Cardiac muscle cell (in vitro differentiated cells and primary cell): ENCODE measurements at regions not wholly inside any gene's neighbourhood (a gene's known extent, or its start where the extent isn't known, plus 50 kb on each side); places are given as distances from the start of the nearest gene placed in this dataset.

Source experiments
- DNase-seq, 2 donors: peaks; one replicate each; pipeline versions ENCODE4 v3.0.0 to v3.0.0-alpha.2; 2010 to 2017; ENCODE audit warnings: low read depth in 1 of 2, low spot score in 1 of 2
- H3K27ac ChIP-seq: fragments of 200-600 bp; sonication (generic); 2 replicates; pipeline ENCODE4 v1.5.1; 2016
- H3K27me3 ChIP-seq: fragments of 200-600 bp; sonication (generic); 2 replicates; pipeline ENCODE4 v1.6.0; 2016; ENCODE audit warnings: control low read depth
- H3K36me3 ChIP-seq: fragments of 200-600 bp; sonication (generic); 2 replicates; pipeline ENCODE4 v1.5.1; 2016; ENCODE audit warnings: control low read depth
- H3K4me1 ChIP-seq: fragments of 200-600 bp; sonication (generic); 2 replicates; pipeline ENCODE4 v1.8.1; 2017; ENCODE audit warnings: low read depth, mild to moderate bottlenecking, mixed run types
- H3K4me3 ChIP-seq: fragments of 200-600 bp; sonication (generic); 2 replicates; pipeline ENCODE4 v1.5.1; 2016; ENCODE audit warnings: mild to moderate bottlenecking
- H3K9me3 ChIP-seq: fragments of 200-600 bp; sonication (generic); 2 replicates; pipeline ENCODE4 v1.5.1; 2017; ENCODE audit warnings: low read depth, mild to moderate bottlenecking, control low read depth
- CTCF ChIP-seq: IDR thresholded peaks from 2 replicates; pipeline ENCODE4 v1.5.1; 2012; ENCODE audit warnings: low read depth, mild to moderate bottlenecking, low read length

DNA sequence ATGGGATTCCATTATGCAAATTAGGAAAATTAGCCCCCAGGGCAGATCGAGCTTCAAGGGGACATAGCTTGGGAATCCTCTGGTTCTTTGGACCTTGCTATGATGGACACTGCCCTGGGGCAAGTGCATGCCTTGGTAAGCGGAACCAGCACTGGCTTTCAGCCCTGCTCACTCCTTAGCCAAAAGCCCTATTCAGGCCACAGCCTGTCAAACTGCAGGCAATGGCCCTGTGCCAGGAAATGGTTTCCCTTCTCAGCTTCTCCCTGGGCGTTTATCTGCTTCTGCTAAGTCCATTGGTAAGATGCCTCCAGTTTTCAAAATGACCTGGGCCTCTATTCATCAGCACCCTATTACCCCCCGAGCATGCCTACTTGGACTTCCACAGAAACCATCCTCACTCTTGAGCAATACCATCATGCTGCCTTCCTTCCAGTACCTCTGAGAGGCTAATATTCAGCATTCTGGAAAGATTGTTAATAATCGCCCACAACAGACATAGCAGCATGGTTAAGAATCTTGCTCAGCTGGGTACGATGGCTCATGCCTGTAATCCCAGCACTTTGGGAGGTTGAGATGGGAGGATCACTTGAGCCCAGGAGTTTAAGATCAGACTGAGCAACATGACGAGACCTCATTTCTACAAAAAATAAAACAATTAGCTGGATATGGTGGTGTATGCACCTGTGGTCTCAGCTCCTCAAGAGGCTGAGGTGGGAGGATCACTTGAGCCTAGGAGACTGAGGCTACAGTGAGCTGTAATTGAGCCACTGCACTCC, 918.6 kb upstream of the AUTS2 start:
- Histone ChIP-seq H3K36me3 (no peaks in the 10 kb centered on the region), H3K9me3 (no peaks in the 10 kb centered on the region), H3K27me3 (no peaks in the 10 kb centered on the region), H3K4me3 (no peak overlapping the region), H3K4me1 (no peaks in the 10 kb centered on the region), H3K27ac (no peak overlapping the region)
- DNase-seq, result peak in 1 of 2 donors; percentile 30
- no peak for TF ChIP-seq CTCF

- no peaks in the 10 kb centered on the region for H3K4me1 ChIP-seq
- H3K4me3 ChIP-seq, result no peak overlapping the region
- H3K27ac ChIP-seq, result no peak overlapping the region
- TF ChIP-seq CTCF, result no peak
- DNase-seq, result no peak
- no peaks in the 10 kb centered on the region for H3K9me3 ChIP-seq
- no peaks in the 10 kb centered on the region for H3K27me3 ChIP-seq
- no peaks in the 10 kb centered on the region for H3K36me3 ChIP-seq
These were observed 917.9 kb upstream of the AUTS2 start for GRCh38 chr7:68680235-68680872.

DNA sequence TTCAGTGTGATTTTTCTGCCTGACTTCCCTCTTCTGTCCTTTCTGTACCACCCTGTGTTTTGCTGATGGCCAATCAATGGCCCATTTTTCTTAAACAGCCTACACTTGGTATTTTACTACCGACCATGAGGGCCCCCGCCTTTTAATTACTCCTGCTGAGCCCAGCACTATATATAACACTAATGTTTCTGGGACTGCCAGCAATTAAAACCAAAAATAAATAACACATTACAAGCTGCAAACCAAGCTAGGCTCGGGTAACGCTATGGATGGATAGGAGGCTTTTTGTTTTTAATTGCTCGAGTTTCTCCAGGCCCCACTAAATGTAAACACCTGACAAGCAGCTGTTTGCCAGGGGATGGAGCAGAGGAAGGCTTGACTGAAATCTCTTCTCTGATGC, 915.4 kb upstream of the AUTS2 start:
- no peaks in the 10 kb centered on the region for H3K27me3 ChIP-seq
- H3K9me3 ChIP-seq, result no peaks in the 10 kb centered on the region
- H3K36me3 ChIP-seq, result no peaks in the 10 kb centered on the region
- no peak for DNase-seq
- TF ChIP-seq CTCF, result no peak
- H3K27ac ChIP-seq, result no peak overlapping the region
- H3K4me1 ChIP-seq, result no peaks in the 10 kb centered on the region
- no peak overlapping the region for H3K4me3 ChIP-seq

GRCh38 chr7:68684246-68684839, 913.9 kb upstream of the AUTS2 start:
- no peaks in the 10 kb centered on the region for H3K4me1 ChIP-seq
- no peaks in the 10 kb centered on the region for H3K27me3 ChIP-seq
- H3K27ac ChIP-seq, result no peak overlapping the region
- no peaks in the 10 kb centered on the region for H3K36me3 ChIP-seq
- DNase-seq, result peak in 1 of 2 donors; percentile 59
- no peak for TF ChIP-seq CTCF
- H3K4me3 ChIP-seq, result no peak overlapping the region
- no peaks in the 10 kb centered on the region for H3K9me3 ChIP-seq

DNA sequence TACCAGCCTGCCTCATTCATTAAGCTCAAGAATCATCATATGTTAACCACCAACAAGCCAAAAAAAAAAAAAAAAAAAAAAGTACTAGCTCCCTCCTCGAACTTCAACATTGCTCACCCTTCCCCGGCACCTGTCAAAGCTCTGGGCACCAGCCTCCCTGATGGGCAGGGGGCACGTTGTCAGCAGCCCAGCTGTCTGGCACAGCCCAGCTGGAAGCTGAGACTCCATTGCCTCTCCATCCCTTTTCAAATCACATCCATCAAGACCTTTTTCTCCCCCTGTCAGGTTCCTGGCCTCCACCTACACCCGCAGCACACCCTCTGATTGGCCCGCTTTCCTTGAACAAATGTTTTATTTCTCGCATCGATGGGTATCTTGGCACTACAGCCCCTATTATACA, 913.3 kb upstream of the AUTS2 start:
- Histone ChIP-seq H3K27ac (no peak overlapping the region), H3K27me3 (no peaks in the 10 kb centered on the region), H3K36me3 (no peaks in the 10 kb centered on the region), H3K9me3 (no peaks in the 10 kb centered on the region), H3K4me3 (no peak overlapping the region), H3K4me1 (no peaks in the 10 kb centered on the region)
- TF ChIP-seq CTCF, result no peak
- DNase-seq, result no peak
